SJCRH30 (cell line): ENCODE measurements at regions not wholly inside any gene's neighbourhood (a gene's known extent, or its start where the extent isn't known, plus 50 kb on each side); places are given as distances from the start of the nearest gene placed in this dataset.
"Not testable (repeated sequence)": the region's sequence is repeated elsewhere in the genome, so short reads cannot be mapped to it uniquely, and the experiment has no call there.

Experiments used
- DNase-seq, 2 experiments: peaks; one replicate each; pipeline ENCODE4 v3.0.0-alpha.2; 2015 to 2020
- H3K27ac ChIP-seq: fragments of 250-450 bp; sonication (Bioruptor Pico); 2 replicates; pipeline ENCODE4 v1.5.1; 2020; ENCODE audit warnings: mild to moderate bottlenecking, moderate library complexity
- H3K27me3 ChIP-seq: fragments of 250-450 bp; sonication (Bioruptor Pico); 2 replicates; pipeline ENCODE4 v1.5.1; 2020; ENCODE audit warnings: mild to moderate bottlenecking, moderate library complexity
- H3K36me3 ChIP-seq: fragments of 250-450 bp; sonication (Bioruptor Pico); 2 replicates; pipeline ENCODE4 v1.5.1; 2020; ENCODE audit warnings: mild to moderate bottlenecking, moderate library complexity
- H3K4me1 ChIP-seq: fragments of 250-450 bp; sonication (Bioruptor Pico); 2 replicates; pipeline ENCODE4 v1.5.1; 2020; ENCODE audit warnings: mild to moderate bottlenecking, moderate library complexity
- H3K4me3 ChIP-seq: fragments of 250-450 bp; sonication (Bioruptor Pico); 2 replicates; pipeline ENCODE4 v1.5.1; 2020; ENCODE audit warnings: mild to moderate bottlenecking, moderate library complexity
- H3K9me3 ChIP-seq: fragments of 250-450 bp; sonication (Bioruptor Pico); replicated peaks from 2 replicates; pipeline ENCODE4 v1.5.1; 2020; ENCODE audit warnings: mild to moderate bottlenecking, moderate library complexity

DNA sequence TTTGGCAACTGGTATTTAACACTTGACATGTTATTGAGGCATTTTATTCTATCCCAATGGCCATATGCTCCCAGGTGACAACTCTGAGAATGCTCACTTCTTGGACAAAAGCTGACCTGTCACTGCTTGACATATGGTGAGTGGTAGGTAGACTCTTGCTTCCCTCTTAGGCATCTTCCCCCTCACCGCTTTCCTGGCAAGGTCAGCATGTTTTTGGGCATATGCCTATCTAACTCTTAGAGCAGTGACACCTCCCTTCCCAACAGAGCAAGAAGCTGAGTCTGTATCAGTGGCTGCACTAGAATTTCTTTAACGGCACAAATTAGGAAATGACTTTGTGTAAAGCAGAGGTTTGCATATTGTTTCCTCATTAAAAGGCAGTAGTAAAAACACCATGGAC, 300.7 kb downstream of the OXSM start:
- no peaks in the 10 kb centered on the region for H3K27me3 ChIP-seq
- H3K27ac ChIP-seq, result no peak overlapping the region
- no peak overlapping the region for H3K4me3 ChIP-seq
- no peaks in the 10 kb centered on the region for H3K4me1 ChIP-seq
- H3K9me3 ChIP-seq, result no peaks in the 10 kb centered on the region
- H3K36me3 ChIP-seq, result no peaks in the 10 kb centered on the region
- no peak for DNase-seq

DNA sequence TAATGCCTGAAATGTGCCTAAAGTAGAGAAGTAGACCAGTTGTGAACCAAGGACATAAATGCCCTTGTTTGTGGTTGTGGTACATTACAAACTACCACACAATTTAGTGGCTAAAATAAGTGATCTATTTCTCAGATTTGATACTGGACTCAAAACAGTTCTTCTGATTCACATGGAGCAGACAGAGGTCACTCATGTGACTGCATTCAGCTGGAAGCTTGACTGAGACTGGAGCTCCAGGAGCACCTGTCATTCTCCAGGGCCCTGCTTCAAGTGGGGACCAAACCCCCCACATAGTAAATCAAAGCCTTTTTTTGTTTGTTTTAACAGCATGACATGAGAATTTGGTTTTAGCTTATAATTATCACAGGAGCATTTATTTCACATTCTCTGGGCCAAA, 301.2 kb downstream of the OXSM start:
- DNase-seq, result no peak
- no peaks in the 10 kb centered on the region for H3K36me3 ChIP-seq
- H3K27ac ChIP-seq, result no peak overlapping the region
- H3K4me1 ChIP-seq, result no peaks in the 10 kb centered on the region
- no peaks in the 10 kb centered on the region for H3K27me3 ChIP-seq
- no peak overlapping the region for H3K4me3 ChIP-seq
- no peaks in the 10 kb centered on the region for H3K9me3 ChIP-seq

DNA sequence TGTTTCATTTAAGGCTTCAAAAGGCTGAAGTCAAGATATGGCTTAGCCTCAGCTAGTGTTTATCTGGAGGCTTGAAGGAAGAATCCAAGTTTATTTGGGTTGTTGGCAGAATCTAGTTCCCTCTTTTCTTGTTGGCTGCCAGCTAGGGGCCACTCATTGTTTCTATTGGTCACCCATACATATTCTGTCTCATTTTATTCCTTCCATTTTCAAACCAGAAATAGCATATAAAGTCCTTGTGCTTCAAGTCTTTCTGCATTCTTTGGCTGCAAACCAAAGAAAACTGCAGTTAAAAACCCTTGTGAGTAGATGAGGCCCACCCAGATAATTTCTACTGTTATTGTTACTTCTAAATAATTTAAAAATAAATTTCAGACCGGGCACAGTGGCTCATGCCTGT, 301.7 kb downstream of the OXSM start:
- no peak for DNase-seq
- Histone ChIP-seq H3K36me3 (no peaks in the 10 kb centered on the region), H3K4me1 (no peaks in the 10 kb centered on the region), H3K9me3 (no peaks in the 10 kb centered on the region), H3K4me3 (no peak overlapping the region), H3K27me3 (no peaks in the 10 kb centered on the region), H3K27ac (no peak overlapping the region)

DNA sequence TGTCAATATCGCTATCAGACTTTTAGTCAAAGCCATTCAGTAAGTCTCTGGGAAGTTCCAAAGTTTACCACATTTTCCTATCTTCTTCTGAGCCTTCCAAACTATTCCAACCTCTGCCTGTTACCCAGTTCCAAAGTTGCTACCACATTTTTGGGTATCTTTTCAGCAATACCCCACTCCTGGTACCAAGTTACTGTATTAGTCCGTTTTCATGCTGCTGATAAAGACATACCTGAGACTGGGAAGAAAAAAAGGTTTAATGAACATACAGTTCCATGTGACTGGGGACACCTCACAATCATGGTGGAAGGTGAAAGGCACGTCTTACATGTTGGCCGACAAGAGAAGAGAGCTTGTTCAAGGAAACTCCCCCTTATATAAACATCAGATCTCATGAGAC, 307.2 kb downstream of the OXSM start:
- not testable (repeated sequence) for H3K27ac ChIP-seq, H3K36me3 ChIP-seq, DNase-seq, H3K27me3 ChIP-seq, H3K4me3 ChIP-seq, H3K9me3 ChIP-seq, H3K4me1 ChIP-seq

DNA sequence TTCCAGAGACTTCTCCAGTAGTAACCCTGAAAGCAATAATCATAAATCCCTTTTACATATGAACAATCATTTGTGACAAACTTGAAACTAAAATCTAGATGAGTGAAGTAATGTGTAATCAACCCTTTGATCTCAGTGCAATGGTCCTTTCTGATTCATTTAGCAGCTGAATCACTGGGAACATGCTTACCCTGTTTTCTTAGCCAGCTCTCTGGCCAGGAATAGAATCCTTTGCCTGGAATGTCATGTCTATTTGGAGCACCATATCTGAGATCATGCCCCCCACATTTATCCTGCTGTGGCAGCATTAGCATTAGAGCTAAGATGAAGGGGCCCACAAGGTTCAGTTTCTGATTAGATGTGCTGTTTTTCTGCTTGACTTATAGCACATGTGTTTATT, 309.8 kb downstream of the OXSM start:
- Histone ChIP-seq H3K4me3 (no peak overlapping the region), H3K27me3 (no peaks in the 10 kb centered on the region), H3K36me3 (no peaks in the 10 kb centered on the region), H3K9me3 (no peaks in the 10 kb centered on the region), H3K27ac (no peak overlapping the region), H3K4me1 (no peaks in the 10 kb centered on the region)
- DNase-seq, result no peak

DNA sequence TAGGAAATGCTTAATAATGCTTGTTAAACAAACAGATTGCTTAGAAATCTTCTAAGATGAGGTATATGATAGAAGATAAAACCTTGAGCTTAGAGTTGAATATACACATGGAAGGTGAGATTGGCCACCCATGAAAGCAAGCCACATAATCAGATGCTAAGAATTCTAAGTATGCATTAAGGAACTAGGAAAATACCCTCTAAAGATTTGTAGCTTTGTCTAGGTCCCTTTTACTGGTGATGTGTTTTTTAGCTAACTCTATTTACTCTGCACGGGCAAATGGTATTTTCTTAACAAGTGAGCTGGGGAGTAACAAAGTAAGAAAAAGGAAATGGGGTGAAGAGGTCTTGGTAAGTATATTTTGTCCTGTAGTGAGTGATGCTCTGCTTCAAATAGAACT, 310.3 kb downstream of the OXSM start:
- no peaks in the 10 kb centered on the region for H3K36me3 ChIP-seq
- no peaks in the 10 kb centered on the region for H3K9me3 ChIP-seq
- no peak for DNase-seq
- no peak overlapping the region for H3K4me3 ChIP-seq
- H3K27me3 ChIP-seq, result no peaks in the 10 kb centered on the region
- H3K4me1 ChIP-seq, result no peaks in the 10 kb centered on the region
- H3K27ac ChIP-seq, result no peak overlapping the region

DNA sequence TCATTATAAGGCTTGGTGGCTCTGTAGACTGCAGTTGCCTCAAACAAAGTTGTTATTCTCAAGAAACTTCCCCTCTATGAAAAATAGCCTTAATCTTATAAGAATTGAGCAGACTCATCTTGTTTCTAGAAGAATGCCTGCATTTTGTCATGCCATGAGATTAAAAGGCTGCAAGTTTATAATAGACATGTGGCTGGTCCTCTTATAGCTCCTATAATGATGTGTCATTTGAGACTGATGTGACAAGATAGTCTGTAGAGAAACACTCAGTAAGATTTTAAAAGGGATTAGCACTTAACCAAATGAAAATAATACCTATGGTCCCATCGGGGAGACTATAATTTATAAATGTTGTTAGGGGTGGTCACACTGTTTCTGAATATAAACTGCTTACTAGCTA, 312.5 kb downstream of the OXSM start:
- no peak for DNase-seq
- Histone ChIP-seq H3K27ac (no peak overlapping the region), H3K9me3 (no peaks in the 10 kb centered on the region), H3K36me3 (no peaks in the 10 kb centered on the region), H3K27me3 (no peaks in the 10 kb centered on the region), H3K4me3 (no peak overlapping the region), H3K4me1 (no peaks in the 10 kb centered on the region)

DNA sequence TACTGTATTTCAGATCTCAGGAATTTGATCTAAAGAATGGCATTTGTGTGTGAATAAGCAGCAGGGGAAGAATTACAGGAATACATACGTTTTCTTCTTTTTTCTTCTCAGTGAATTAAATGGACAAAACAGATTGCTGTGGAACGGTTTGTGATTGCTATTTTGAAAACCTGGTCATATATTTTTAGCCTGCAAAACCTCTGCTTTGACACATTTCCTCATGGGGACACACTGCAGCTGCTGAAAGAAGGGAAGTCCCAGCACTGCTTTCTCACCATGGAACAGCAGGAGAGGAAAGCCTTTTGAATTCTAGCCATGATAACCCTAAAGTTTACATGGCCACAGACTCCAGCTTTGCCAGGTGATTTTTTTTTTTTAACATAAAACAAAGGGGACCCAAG, 315.0 kb downstream of the OXSM start:
- no peak overlapping the region for H3K4me3 ChIP-seq
- H3K4me1 ChIP-seq, result no peaks in the 10 kb centered on the region
- no peaks in the 10 kb centered on the region for H3K9me3 ChIP-seq
- DNase-seq, result no peak
- no peak overlapping the region for H3K27ac ChIP-seq
- H3K36me3 ChIP-seq, result no peaks in the 10 kb centered on the region
- no peaks in the 10 kb centered on the region for H3K27me3 ChIP-seq

DNA sequence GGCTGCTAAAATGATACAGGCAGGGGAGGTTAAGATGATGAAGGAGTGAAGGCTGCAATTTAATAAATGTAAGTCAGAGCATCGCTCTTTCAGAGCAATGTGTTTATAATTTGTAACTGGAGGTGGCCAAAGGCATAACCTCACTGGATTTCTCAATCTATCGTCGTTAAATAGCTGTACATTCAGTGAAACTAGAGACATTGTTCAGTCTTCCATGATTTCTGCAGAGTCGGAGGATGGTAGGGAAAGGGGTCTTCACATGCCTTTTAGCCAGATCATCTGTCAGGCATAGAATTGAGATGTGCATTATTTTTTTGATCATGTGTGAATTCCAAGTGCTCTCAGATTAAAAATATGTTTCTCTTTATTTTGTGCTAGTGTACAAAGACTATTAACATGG, 315.4 kb downstream of the OXSM start:
- H3K36me3 ChIP-seq, result no peaks in the 10 kb centered on the region
- DNase-seq, result no peak
- no peaks in the 10 kb centered on the region for H3K27me3 ChIP-seq
- no peak overlapping the region for H3K27ac ChIP-seq
- no peaks in the 10 kb centered on the region for H3K4me1 ChIP-seq
- H3K9me3 ChIP-seq, result no peaks in the 10 kb centered on the region
- H3K4me3 ChIP-seq, result no peak overlapping the region

DNA sequence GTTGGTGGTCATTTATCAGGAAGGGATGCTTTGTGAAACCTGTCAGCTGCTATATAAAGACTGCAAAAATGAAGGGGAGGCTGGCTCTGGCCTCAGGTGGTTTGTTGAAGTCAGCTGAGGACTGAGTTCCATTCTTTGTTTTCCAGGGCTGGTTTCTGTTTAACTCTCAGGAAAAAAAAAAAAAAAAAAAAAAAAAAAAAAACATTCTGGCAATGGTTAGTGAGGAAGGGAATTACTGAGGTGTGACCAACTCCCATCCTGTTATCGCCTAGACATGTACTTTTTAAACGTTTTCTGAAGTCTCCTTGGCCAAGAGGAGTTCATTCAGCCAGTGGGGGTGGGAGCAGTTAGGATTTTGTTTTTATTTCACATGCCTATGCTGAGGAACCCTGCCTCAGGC, 316.3 kb downstream of the OXSM start:
- no peak for DNase-seq
- no peaks in the 10 kb centered on the region for H3K9me3 ChIP-seq
- no peaks in the 10 kb centered on the region for H3K4me1 ChIP-seq
- no peak overlapping the region for H3K27ac ChIP-seq
- no peaks in the 10 kb centered on the region for H3K36me3 ChIP-seq
- H3K4me3 ChIP-seq, result no peak overlapping the region
- H3K27me3 ChIP-seq, result no peaks in the 10 kb centered on the region

DNA sequence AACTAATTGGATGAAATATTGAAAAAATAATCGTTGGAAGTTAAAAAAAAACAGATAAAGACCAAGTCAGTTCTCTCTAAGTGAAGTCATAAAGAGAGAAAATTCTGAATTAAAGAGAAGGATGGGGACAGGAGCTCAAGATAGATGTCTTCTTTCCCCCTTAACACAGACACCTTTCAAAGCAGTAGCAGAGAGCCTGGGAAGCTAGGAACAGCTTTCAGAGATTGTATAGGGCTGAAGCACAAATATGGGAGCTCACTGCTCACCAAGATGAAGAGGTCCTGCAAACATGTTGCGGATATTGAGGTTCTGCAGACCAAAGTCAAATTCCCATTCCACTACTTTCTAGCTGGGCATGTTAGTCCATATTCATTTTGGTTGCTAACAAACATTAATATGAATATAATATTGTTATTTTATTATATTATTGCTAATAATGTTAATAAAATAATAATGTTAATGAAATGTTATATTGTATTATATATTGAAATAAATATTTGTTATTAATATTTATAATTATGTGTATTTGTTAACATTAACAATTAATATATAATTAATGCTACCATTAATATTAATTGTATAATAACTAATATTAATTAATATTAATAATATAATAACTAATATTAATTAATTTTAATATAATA, 319.1 kb downstream of the OXSM start:
- no peaks in the 10 kb centered on the region for H3K27me3 ChIP-seq
- no peak overlapping the region for H3K4me3 ChIP-seq
- H3K9me3 ChIP-seq, result no peaks in the 10 kb centered on the region
- no peaks in the 10 kb centered on the region for H3K4me1 ChIP-seq
- no peaks in the 10 kb centered on the region for H3K36me3 ChIP-seq
- DNase-seq, result no peak
- H3K27ac ChIP-seq, result no peak overlapping the region

DNA sequence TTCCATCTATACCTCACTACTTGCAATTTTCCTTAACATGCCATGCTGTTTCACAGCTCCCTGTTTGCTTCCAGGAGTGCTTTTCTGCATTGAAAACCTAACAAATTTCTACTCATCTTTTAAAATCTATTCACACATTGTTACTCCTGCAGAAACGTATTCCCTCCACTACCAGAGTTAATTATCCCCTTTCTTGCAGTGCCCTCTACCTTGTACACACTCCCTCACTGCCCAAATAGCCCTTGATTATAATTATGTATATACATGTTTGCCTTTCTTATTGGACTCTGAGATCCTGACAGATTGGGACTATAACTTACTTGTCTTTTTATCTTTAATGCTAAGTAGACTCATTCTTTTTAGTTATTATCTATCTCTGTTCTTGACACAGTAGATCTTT, 325.0 kb downstream of the OXSM start:
- no peak for DNase-seq
- Histone ChIP-seq H3K27ac (no peak overlapping the region), H3K27me3 (no peaks in the 10 kb centered on the region), H3K9me3 (no peaks in the 10 kb centered on the region), H3K4me1 (no peaks in the 10 kb centered on the region), H3K36me3 (no peaks in the 10 kb centered on the region), H3K4me3 (no peak overlapping the region)

DNA sequence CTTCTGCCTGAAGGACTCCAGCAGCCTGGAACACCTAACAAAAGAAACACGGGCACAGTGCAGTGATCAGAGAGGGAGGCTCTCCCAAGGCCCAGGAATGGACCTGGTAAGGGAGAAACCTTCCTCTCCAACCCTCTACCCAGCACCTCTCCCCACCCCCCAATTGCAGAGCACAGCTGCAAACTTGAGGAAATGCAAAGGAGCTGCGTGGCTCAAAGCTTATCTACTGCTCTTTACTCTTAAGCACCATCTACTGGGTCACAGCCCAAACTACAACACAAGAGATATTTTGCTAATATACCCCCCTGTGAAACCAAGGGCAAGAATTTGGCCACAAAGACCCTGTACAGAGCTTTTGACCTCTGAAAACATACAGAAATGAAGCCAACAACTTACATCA, 328.3 kb downstream of the OXSM start:
- peak; percentile 18 to 57 for DNase-seq
- Histone ChIP-seq H3K4me1 (no peaks in the 10 kb centered on the region), H3K4me3 (no peak overlapping the region), H3K36me3 (no peaks in the 10 kb centered on the region), H3K27ac (no peak overlapping the region), H3K9me3 (no peaks in the 10 kb centered on the region), H3K27me3 (no peaks in the 10 kb centered on the region)

DNA sequence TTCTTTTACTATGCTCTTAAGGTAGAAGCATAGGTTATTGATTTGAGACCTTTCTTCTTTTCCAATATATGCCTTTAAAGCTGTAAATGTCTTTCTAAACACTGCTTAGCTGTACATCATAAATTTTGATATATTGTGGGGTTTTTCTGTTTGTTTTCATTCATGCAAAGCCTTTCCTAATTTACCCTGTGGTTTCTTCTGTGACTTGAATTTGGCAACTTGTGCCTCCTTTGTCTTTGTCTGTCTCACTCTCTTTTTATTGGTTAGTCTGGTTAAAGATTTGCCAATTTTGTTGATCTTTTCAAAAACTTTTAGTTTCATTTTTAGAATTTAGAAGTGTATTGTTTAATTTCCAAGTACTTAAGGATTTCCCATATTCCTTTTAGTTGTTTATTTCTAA, 343.1 kb downstream of the OXSM start:
- Histone ChIP-seq H3K9me3 (no peaks in the 10 kb centered on the region), H3K36me3 (no peaks in the 10 kb centered on the region), H3K4me3 (no peak overlapping the region), H3K27me3 (no peaks in the 10 kb centered on the region), H3K27ac (no peak overlapping the region), H3K4me1 (no peaks in the 10 kb centered on the region)
- DNase-seq, result no peak

DNA sequence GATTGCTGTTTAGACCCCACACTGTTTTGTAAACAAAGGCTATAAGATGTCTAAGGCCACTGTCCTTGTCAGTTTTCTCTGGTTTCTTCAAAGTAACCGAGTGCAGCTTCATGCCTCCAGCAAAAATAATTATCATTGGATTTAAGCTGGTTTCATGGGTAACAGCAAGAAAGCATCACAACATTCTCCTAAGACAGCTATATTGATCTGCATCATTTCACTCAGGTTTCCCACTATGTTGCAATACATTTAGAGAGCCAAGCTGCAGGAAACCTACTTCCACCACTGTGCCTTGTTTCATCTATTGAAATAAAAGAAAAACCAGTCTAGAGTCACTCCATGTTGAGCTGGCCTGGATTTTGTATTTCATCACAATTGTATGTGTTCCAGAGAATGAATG, 351.4 kb downstream of the OXSM start:
- no peak overlapping the region for H3K4me3 ChIP-seq
- H3K27ac ChIP-seq, result no peak overlapping the region
- H3K4me1 ChIP-seq, result no peaks in the 10 kb centered on the region
- peaks cover 5% of the 10 kb centered on the region; the same call in 1 of the 2 replicates for H3K9me3 ChIP-seq
- DNase-seq, result no peak
- H3K27me3 ChIP-seq, result no peaks in the 10 kb centered on the region
- H3K36me3 ChIP-seq, result no peaks in the 10 kb centered on the region

DNA sequence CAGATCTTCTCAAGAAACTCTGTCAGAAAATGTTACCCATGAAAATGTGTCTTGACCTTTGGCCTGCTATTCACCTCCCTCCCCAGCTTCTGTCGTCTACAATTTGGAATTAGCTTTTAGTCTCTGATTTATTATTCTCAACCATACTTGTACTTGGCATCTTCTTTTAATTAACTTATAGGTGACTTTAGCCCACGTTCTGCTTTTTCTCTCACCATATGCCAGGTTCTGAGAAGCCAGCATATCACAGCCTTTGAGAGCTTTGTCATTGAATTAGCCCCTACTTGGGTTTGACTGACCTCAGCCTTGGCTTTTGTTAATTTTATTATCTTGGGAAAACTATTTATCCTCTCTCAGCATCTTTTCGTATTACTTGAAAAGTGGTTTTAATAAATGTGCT, 355.9 kb downstream of the OXSM start:
- DNase-seq, result no peak
- Histone ChIP-seq H3K4me1 (no peaks in the 10 kb centered on the region), H3K36me3 (no peaks in the 10 kb centered on the region), H3K9me3 (no peaks in the 10 kb centered on the region), H3K27me3 (no peaks in the 10 kb centered on the region), H3K27ac (no peak overlapping the region), H3K4me3 (no peak overlapping the region)

DNA sequence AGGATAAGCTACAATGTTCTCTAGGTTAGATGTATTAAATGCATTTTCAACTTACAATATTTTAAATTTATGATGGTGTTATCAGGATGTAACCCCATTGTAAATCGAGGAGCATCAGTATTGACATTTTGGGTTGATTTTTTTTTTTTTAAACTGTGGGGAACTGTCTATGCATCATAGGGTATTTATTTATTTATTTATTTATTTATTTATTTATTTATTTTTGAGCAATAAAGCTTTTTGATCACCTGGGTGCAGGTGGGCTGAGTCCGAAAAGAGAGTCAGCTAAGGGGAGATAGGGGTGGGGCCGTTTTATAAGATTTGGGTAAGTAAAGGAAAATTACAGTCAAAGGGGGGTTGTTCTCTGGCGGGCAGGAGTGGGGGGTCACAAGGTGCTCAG, 367.5 kb downstream of the OXSM start:
- H3K27me3 ChIP-seq, DNase-seq, H3K9me3 ChIP-seq, H3K4me3 ChIP-seq, H3K27ac ChIP-seq, H3K36me3 ChIP-seq, H3K4me1 ChIP-seq: not testable (repeated sequence)
